M059J (cell line): ENCODE measurements at regions not wholly inside any gene's neighbourhood (a gene's known extent, or its start where the extent isn't known, plus 50 kb on each side); places are given as distances from the start of the nearest gene placed in this dataset.
"Not testable (repeated sequence)": the region's sequence is repeated elsewhere in the genome, so short reads cannot be mapped to it uniquely, and the experiment has no call there.

Experiments used
- DNase-seq: peaks from one replicate; pipeline ENCODE4 v3.0.0-alpha.2; 2012; ENCODE audit warnings: low read depth

- no peak for DNase-seq
Observed at GRCh38 chr17:14630046-14630445, 329.2 kb downstream of the HS3ST3B1 start.

DNA sequence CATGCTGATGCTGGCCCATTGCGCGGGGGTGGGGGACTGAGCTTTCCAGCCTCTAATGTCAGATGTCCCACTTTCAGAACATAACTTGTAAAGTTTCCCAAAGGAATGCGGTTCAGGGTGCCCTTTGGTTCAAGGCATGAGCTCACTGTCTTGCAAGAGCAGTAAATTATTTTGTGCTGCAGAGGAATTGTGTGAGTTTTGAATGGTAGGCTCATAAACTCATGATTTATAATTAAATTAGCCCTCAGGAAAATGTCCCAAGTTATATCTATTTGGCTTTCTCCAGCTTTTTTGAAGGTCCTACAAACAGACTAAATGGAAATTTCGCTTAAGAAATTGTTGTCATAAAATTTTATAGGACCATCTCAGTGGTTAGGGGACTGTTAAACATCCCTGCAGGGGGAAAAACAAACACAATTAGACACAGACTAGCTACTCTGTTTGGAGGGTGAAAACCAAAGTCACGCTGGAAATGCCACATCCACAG is 321.8 kb downstream of the HS3ST3B1 start:
- DNase-seq: peak; percentile 37

GRCh38 chr17:14621826-14622614 is 321.1 kb downstream of the HS3ST3B1 start:
- no peak for DNase-seq

DNA sequence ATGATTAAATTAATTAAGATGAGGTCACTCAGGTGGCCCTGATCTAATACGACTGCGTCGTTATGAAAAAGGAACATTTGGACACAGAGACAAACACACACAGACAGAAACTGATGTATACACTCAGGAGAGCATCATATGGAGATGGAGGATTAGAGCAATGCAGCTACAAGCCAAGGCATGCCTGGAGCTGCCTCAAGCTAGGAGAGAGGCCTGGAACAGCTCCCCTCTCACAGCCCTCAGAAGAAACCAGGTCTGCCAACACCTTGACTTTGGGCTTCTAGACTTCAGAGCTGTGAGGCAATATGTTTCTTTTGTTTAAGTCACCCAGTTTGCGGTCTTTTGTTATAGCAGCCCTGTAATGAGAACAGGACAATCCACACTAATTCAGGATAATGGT is 318.9 kb downstream of the HS3ST3B1 start:
- DNase-seq: no peak

- DNase-seq: peak; percentile 18
Observed at GRCh38 chr17:14616528-14616927, 315.6 kb downstream of the HS3ST3B1 start.

- DNase-seq: no peak
Observed at GRCh38 chr17:14605267-14605599, 304.4 kb downstream of the HS3ST3B1 start.

DNA sequence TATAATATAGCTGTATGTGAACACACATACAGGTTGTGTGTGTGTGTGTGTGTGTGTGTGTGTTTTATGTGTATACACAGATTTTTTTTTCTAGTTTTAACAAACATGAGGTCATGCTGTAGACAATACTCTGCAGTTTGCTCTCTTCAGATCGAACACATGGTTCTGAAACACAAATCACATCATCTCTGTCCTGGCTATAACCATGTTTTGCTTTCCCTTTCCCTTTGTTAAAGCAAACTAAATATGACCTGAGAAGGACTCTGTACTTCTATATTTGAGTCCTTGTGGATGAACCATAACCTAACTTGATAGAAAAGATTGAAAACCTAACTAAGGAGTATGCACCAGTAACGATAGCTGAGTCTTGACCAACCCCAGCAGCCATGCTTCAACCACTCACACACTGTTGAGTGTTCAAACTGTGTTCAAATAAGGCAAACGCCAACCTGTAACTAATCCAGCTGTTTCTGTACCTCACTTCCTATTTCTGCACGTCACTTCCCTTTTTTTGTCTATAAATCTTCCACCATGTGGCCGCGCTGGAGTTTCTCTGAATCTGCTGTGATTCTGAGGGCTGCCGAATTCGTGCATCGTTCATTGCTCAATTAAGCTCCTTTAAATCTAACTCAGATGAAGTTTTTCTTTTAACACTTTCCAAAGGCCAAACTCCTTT is 303.8 kb downstream of the HS3ST3B1 start:
- DNase-seq: no peak

- no peak for DNase-seq
Observed at GRCh38 chr17:14596224-14596623, 295.3 kb downstream of the HS3ST3B1 start.

DNA sequence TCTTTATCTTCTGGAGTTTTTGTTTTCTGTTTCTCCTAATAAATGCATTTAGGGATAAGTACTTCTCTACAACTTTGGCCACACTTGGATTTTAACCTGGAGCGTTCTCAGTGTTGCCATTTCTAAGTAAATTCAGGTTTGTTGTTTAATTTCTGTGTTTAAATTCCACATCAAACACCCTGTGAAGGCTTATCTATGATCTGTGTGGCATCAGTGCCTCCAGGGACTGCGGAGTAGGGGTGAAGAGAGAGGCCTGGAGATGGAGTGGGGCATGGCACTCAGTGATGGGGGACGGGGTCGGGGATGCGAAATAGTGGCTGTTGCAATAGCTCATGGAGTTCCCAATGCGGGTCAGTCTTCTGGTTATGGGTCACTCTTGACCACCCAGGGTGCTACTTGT is 294.8 kb downstream of the HS3ST3B1 start:
- DNase-seq: no peak

- no peak for DNase-seq
Observed at GRCh38 chr17:14594690-14595089, 293.8 kb downstream of the HS3ST3B1 start.

DNA sequence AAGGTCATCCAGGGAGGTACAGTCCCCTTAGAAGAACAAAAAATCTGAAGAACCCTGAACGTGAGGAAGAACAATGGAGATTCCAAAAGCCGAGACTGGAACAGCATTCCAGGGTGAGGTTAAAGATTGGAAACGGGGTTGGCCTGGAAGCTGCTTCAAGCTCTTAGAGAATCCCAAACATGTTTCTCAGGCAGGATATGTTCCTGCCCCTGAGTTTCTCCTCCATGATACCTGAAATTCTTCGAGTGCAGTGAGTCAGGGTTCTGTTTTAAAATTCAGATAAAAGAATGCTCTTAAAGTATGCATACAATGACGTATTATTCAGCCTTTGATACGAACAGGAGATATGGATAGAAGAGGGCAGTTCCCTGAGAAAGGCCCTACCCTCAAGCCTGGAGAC is 293.1 kb downstream of the HS3ST3B1 start:
- no peak for DNase-seq

GRCh38 chr17:14590459-14591250 is 289.8 kb downstream of the HS3ST3B1 start:
- DNase-seq: no peak

DNA sequence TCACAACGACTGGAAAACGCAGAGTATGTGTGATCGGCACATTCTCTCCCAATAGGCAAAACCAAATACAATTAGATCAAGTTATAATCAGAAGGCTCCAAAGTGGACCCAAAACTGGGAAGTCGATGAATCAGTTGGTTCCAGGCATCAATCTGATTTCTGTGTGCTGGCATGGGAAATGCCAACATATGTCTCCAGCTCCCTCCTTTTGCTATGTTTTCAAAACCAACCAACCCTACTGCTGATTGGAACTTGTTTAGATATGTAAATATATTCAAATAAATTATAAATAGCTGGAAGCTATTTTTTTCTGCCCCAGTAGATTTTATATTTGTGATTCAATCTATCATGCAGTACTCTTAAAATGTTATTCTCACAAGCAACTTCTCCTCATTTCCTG is 284.2 kb downstream of the HS3ST3B1 start:
- no peak for DNase-seq

DNA sequence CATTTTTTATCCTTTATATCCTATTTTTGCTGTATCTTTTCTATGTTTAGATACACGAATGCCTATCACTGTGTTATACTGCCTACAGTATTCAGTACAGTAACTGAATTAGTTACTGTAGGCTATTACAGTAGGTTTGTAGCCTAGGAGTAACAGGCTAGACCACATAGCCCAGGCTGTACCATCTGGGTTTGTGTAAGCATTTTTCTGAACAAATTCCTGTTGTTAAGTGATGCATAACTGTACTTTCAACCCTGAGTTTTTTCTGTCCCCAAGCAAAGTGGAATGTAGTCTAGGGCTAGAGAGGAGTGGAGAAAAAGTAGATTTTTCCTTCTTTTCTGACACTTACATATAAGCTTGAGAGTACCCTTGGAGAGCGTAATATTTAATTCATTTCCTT is 282.1 kb downstream of the HS3ST3B1 start:
- no peak for DNase-seq

DNA sequence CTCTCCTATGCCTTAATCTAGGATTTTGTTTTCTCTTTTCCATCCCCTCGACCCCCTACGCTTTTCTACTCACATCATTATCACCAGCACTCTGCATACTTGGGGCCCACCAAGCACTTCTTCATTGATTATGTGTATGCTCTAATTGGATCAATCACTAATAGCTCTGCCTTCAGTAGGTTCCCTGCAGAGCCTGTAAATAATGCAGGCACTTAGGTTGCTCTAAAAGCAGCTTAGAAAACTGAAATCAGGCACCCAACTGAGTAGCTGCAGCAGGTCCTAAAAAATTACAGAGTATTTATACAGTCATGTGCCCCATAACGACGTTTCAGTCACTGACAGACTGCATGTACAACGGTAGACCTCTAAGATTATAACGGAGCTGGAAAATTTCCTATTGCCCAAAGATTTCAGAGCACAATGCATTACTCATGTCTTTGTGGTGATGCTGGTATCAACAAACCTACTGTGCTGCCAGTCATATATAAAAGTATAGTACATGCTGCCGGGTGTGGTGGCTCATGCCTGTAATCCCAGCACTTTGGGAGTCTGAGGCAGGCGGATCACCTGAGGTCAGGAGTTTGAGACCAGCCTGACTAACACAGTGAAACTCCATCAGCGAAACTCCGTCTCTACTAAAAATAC is 280.4 kb downstream of the HS3ST3B1 start:
- no peak for DNase-seq

DNA sequence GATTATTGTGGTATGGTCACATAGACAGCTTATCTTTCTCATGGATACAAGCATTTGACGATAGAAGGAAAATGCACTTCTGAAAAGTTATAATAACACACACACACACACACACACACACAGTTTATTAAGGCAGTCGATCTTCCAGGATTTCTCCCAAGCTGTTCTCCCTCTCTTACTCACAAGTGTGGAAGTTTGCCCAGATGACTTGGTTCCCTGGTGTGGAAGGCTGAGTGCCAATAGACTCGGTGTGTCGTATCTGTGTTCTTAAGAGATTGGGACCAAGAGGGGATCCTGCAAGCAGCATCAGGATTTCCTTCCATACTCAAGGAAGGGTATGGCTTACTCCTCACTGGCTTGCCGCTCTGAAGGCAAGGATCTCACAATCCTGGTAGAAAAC is 279.6 kb downstream of the HS3ST3B1 start:
- DNase-seq: peak; percentile 18

DNA sequence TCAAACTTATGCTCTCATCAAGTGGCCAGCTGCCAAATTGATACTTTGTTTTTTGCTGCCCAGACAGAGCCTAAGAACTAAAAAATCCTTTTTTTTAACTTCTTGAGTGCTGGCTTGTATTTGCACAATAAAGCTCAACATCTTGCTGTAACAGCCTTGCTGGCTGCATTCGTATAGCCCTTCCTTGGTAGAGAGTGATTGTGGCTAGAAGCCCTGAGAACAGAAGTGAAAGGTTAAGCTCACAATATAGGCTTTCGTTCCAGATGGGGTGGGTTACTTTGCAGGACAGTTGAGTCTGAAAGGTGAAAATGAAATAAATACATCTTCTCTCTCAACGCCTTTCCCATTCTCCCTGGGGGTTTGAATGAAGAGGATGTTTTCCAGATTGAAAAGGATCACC is 278.8 kb downstream of the HS3ST3B1 start:
- no peak for DNase-seq

DNA sequence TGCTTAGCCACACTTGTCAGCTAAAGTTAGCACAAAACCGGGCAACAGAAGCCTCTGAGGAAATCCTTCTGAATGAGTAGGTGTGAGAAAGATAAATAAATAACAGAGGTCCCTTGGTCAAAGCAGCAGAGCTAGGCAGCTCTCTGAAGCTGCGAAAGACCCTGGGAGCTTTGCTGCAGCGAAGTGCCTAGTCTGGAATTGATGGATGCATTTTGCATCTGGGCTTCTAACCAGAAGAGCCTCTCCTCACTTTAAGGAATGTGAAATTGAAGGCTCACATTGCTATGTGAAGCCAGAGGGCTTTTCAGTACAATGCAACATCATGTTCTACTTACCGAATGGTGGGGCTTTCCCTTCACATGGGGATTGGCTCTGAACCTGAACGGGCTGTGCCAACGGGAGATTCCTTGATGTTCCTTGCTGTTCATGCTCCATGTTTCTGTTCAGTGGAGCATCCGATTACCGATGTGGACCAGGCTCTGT is 274.6 kb downstream of the HS3ST3B1 start:
- no peak for DNase-seq

DNA sequence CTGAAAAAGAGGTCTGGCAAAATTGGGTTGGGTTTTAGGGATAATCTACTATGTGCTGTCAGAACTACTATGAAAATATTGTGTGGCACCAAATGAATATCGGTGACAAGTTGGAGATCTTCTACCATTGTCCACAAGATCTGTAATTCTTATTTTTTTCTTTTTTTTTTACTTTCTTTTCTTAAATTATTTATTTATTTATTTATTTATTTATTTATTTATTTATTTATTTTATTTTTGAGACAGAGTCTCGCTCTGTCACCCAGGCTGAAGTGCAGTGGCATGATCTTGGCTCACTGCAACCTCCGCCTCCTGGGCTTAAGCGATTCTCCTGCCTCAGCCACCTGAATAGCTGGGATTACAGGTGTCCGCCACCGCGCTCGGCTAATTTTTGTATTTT is 259.4 kb downstream of the HS3ST3B1 start:
- DNase-seq: not testable (repeated sequence)

DNA sequence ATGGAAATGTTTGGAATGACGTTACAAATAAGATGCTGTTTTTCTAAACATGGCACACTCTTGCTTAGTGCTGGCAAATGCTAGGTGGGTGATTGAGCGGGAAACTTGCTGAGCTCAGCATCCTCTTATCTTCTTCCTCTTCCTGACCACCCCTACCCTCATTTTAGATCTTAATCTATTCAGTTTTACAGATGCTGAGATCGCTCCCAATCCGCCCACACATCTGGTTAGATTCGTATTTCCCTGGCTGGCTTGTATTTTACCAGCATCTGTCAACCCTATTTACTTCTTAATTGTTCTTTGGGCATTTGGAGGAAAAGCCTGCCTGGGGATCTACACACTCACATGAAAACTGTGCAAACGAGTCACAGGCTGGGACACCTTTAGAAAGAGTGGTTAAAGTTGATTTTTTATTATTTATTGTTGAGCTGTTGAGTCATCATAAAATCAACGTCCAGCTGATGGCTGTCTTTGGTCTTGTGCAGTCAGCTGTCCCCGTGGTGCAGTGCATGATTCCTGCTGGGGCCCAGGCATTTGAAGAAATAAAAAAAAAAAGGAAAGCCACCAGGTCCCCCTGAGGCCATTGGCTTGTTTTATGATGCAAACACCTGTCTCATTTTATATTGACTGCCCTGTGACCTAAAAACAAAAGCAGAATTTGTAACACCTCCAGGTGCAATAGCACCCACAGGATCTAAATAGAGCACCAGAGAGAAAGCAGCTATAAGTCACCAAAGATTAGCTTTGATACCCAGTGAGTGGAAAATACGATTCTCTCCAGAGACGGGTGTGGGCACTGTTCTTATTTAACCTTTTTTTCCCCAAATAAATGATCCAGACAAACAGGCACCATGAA is 258.6 kb downstream of the HS3ST3B1 start:
- DNase-seq: no peak

DNA sequence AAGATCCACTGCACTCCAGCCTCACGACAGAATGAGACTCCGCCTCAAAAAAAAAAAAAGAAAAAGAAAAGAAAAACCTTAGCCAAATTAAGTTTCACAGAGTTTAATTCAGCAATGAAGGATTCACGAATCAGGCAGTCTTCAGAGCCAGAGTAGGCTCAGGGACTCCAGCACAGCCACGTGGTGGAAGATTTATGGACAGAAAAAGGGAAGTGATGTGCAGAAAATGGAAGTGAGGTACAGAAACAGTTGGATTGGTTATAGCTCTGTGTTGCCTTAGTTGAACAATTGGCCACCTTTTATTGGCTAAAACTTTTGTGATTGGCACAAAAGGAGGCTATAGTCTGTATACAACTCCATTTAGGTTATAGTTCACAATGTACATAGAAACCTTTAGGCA is 256.6 kb downstream of the HS3ST3B1 start:
- no peak for DNase-seq
